SH-SY5Y (cell line): ENCODE measurements at regions not wholly inside any gene's neighbourhood (a gene's known extent, or its start where the extent isn't known, plus 50 kb on each side); places are given as distances from the start of the nearest gene placed in this dataset.

Experiments used
- GATA2 ChIP-seq: IDR thresholded peaks from 2 replicates; pipeline ENCODE4 v1.6.1; 2011; ENCODE audit warnings: mild to moderate bottlenecking, low read depth, low read length
- GATA3 ChIP-seq: IDR thresholded peaks from 2 replicates; pipeline ENCODE4 v1.6.1; 2011; ENCODE audit warnings: low read depth, mild to moderate bottlenecking, low read length, moderate library complexity

GRCh38 chr17:68794636-68795434 lies 160.4 kb downstream of the ABCA8 start:
- no peak for TF ChIP-seq GATA2
- no peak for TF ChIP-seq GATA3
